B cell (primary cell): ENCODE measurements at regions not wholly inside any gene's neighbourhood (a gene's known extent, or its start where the extent isn't known, plus 50 kb on each side); places are given as distances from the start of the nearest gene placed in this dataset.

Source experiments
- EZH2 ChIP-seq: IDR thresholded peaks from 2 replicates; pipeline ENCODE4 v1.6.1; 2012; ENCODE audit warnings: borderline replicate concordance, low read depth, mild to moderate bottlenecking, moderate library complexity, low read length; ENCODE audit not compliant: insufficient read depth, poor library complexity, severe bottlenecking
- TF ChIP-seq, protein P1 (sequence below): fragments of 200-600 bp; IDR thresholded peaks from one replicate; pipeline ENCODE4 v1.8.0; 2022; ENCODE audit warnings: antibody characterized with exemption, mild to moderate bottlenecking

DNA sequence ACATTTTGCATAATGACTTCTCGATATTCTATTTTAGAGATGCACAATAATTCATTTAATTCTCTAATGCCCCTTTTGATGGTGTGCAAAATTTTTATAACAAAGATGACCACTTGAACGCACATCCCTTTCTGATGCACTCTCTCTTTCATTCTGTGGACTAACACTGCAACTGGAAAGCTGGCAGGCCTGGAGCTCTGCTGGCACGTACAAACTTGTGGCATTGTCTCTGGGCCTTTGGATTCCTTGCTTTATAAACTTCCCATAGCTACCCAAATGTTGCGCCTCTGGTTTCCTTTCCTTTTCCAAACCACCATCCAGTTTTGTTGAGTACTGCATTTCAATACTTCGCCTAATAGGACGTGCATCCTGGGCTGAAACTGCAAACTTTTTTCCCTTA is 194.5 kb upstream of the CFAP20DC start:
- TF ChIP-seq, protein P1, sequence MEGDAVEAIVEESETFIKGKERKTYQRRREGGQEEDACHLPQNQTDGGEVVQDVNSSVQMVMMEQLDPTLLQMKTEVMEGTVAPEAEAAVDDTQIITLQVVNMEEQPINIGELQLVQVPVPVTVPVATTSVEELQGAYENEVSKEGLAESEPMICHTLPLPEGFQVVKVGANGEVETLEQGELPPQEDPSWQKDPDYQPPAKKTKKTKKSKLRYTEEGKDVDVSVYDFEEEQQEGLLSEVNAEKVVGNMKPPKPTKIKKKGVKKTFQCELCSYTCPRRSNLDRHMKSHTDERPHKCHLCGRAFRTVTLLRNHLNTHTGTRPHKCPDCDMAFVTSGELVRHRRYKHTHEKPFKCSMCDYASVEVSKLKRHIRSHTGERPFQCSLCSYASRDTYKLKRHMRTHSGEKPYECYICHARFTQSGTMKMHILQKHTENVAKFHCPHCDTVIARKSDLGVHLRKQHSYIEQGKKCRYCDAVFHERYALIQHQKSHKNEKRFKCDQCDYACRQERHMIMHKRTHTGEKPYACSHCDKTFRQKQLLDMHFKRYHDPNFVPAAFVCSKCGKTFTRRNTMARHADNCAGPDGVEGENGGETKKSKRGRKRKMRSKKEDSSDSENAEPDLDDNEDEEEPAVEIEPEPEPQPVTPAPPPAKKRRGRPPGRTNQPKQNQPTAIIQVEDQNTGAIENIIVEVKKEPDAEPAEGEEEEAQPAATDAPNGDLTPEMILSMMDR = no peak
- TF ChIP-seq EZH2 = no peak
